BE2C (cell line): ENCODE measurements at regions not wholly inside any gene's neighbourhood (a gene's known extent, or its start where the extent isn't known, plus 50 kb on each side); places are given as distances from the start of the nearest gene placed in this dataset.

Source experiments
- DNase-seq: peaks from one replicate; pipeline ENCODE4 v3.0.0-alpha.2; 2020
- H3K27me3 ChIP-seq: fragments of 250-450 bp; sonication (Bioruptor Pico); 2 replicates; pipeline ENCODE4 v1.5.1; 2020; ENCODE audit warnings: mild to moderate bottlenecking
- H3K36me3 ChIP-seq: fragments of 250-450 bp; sonication (Bioruptor Pico); 2 replicates; pipeline ENCODE4 v1.5.1; 2020; ENCODE audit warnings: mild to moderate bottlenecking
- H3K4me1 ChIP-seq: fragments of 250-450 bp; sonication (Bioruptor Pico); 2 replicates; pipeline ENCODE4 v1.5.1; 2020
- H3K4me3 ChIP-seq: 2 replicates; pipeline ENCODE4 v1.5.1; 2011; ENCODE audit warnings: low read depth, low read length
- H3K9me3 ChIP-seq: fragments of 250-450 bp; sonication (Bioruptor Pico); 2 replicates; pipeline ENCODE4 v1.5.1; 2020
- CTCF ChIP-seq: IDR thresholded peaks from 2 replicates; pipeline ENCODE4 v1.5.1; 2012; ENCODE audit warnings: mild to moderate bottlenecking, low read depth, low read length

GRCh38 chr11:45414088-45414487, 127.9 kb upstream of the SYT13 start:
- no peaks in the 10 kb centered on the region for H3K36me3 ChIP-seq
- no peak for DNase-seq
- H3K4me1 ChIP-seq: peaks cover 6% of the 10 kb centered on the region
- TF ChIP-seq CTCF: no peak
- H3K4me3 ChIP-seq: no peak overlapping the region
- H3K27me3 ChIP-seq: no peaks in the 10 kb centered on the region
- no peaks in the 10 kb centered on the region for H3K9me3 ChIP-seq

DNA sequence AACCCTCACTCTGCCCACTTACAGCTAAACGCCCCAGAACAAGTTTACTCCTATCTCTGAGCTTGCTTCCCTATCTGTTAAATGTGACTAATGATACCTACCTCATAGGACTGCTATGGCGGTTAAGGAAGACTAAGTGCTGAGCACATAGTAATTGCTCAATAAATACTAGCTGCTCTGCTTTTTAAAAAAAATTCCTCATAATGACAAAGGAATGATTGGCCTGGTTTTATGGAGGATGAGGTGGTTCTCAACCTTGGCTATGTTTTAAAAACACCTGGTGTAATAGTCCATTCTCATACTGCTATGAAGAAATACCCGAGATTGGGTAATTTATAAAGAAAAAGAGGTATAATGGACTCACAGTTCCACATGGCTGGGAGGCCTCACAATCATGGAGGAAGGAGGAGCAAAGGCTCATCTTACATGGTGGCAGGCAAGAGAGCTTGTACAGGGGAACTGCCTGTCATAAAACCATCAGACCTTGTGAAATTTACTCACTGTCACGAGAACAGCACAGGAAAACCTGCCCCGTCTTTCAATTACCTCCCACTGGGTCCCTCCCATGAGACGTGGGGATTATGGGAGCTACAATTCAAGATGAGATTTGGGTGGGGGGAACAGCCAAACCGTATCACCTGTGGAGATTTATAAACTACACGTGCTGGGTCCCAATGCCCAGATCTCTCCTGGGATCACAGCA, 127.2 kb upstream of the SYT13 start:
- no peaks in the 10 kb centered on the region for H3K36me3 ChIP-seq
- no peaks in the 10 kb centered on the region for H3K27me3 ChIP-seq
- no peak for TF ChIP-seq CTCF
- peaks cover 6% of the 10 kb centered on the region for H3K4me1 ChIP-seq
- H3K4me3 ChIP-seq: no peak overlapping the region
- DNase-seq: no peak
- H3K9me3 ChIP-seq: no peaks in the 10 kb centered on the region

DNA sequence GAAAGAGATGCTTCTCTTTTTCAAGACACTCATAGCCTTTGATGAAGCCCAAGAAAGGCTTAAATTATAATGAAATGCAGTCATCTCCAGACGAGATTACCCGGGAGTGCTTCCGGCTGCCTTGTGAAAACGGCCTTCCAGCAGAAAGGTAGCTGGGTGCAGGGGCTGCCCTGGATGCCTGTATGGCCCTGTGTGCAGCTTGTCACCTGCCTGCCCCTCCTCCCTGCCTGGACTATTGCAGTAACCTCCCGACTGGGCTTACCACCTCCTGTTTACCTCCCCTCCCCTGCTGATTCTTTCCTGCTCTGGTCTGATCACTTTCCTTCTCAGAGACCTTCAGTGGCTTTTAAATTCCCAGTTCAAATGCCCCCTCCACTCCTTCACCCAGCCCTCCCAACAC, 126.4 kb upstream of the SYT13 start:
- DNase-seq: no peak
- no peak for TF ChIP-seq CTCF
- H3K9me3 ChIP-seq: no peaks in the 10 kb centered on the region
- H3K4me3 ChIP-seq: peak overlapping the region; percentile 5; the same call in 1 of the 2 replicates
- H3K4me1 ChIP-seq: peaks cover 6% of the 10 kb centered on the region
- H3K36me3 ChIP-seq: no peaks in the 10 kb centered on the region
- H3K27me3 ChIP-seq: no peaks in the 10 kb centered on the region

DNA sequence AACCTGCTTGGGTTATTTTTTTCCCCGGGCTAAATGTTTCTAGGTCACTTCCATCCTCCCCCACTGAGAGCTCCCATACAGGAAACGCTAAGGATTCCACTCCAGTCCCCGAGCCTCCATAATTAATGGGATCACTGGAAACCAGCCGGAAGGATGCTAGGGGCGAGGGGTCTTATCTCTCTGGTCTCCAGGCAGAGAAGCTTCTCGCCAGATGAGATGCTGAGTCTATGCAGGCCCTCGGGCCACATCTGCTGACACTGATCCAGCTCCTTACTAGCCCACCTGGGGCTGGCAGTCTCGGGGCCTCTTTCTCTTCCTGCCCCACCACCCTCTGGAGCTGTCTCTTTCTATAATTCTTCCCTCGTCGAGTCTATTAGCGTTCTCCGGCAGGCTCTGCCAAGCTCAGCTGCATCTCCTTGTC, 125.9 kb upstream of the SYT13 start:
- H3K36me3 ChIP-seq: no peaks in the 10 kb centered on the region
- peak overlapping the region; percentile 5; the same call in 1 of the 2 replicates for H3K4me3 ChIP-seq
- H3K9me3 ChIP-seq: no peaks in the 10 kb centered on the region
- H3K4me1 ChIP-seq: peaks cover 6% of the 10 kb centered on the region
- H3K27me3 ChIP-seq: no peaks in the 10 kb centered on the region
- DNase-seq: peak; percentile 77
- TF ChIP-seq CTCF: no peak

GRCh38 chr11:45411228-45411946, 125.2 kb upstream of the SYT13 start:
- DNase-seq: no peak
- no peaks in the 10 kb centered on the region for H3K9me3 ChIP-seq
- peaks cover 6% of the 10 kb centered on the region for H3K4me1 ChIP-seq
- no peak for TF ChIP-seq CTCF
- no peaks in the 10 kb centered on the region for H3K27me3 ChIP-seq
- H3K36me3 ChIP-seq: no peaks in the 10 kb centered on the region
- no peak overlapping the region for H3K4me3 ChIP-seq
